ENCODE measurements at regions not wholly inside any gene's neighbourhood (a gene's known extent, or its start where the extent isn't known, plus 50 kb on each side); places are given as distances from the start of the nearest gene placed in this dataset.
A peak's percentile ranks its signal among the peaks of the same experiment; 100 is the strongest.

- TF ChIP-seq GATA3 (IDR thresholded peaks at IDR 0.05; ENCODE audit: low read depth, low read length): no peak
- no peak for TF ChIP-seq GATA2 (IDR thresholded peaks at IDR 0.05; ENCODE audit: low read depth, low read length)
These were observed 267.3 kb downstream of the LRATD1 start for GRCh38 chr2:14899621-14900414.

GRCh38 chr2:14901737-14902136, 269.2 kb downstream of the LRATD1 start:
- TF ChIP-seq GATA3 (IDR thresholded peaks at IDR 0.05; ENCODE audit: low read depth, low read length) (no peak), GATA2 (IDR thresholded peaks at IDR 0.05; ENCODE audit: low read depth, low read length) (no peak)

- TF ChIP-seq GATA2 (IDR thresholded peaks at IDR 0.05; ENCODE audit: low read depth, low read length) (no peak), GATA3 (IDR thresholded peaks at IDR 0.05; ENCODE audit: low read depth, low read length) (no peak)
These were observed 270.4 kb downstream of the LRATD1 start for GRCh38 chr2:14902953-14903352.

GRCh38 chr2:14903709-14904374, 271.3 kb downstream of the LRATD1 start:
- TF ChIP-seq GATA2 (IDR thresholded peaks at IDR 0.05; ENCODE audit: low read depth, low read length) (no peak), GATA3 (IDR thresholded peaks at IDR 0.05; ENCODE audit: low read depth, low read length) (no peak)

GRCh38 chr2:14905571-14905970, 273.1 kb downstream of the LRATD1 start:
- TF ChIP-seq GATA3 (IDR thresholded peaks at IDR 0.05; ENCODE audit: low read depth, low read length) (no peak), GATA2 (IDR thresholded peaks at IDR 0.05; ENCODE audit: low read depth, low read length) (no peak)

GRCh38 chr2:14907014-14907612, 274.6 kb downstream of the LRATD1 start:
- TF ChIP-seq GATA2 (IDR thresholded peaks at IDR 0.05; ENCODE audit: low read depth, low read length): no peak
- TF ChIP-seq GATA3 (IDR thresholded peaks at IDR 0.05; ENCODE audit: low read depth, low read length): no peak

GRCh38 chr2:14909795-14910194, 277.3 kb downstream of the LRATD1 start:
- TF ChIP-seq GATA3 (IDR thresholded peaks at IDR 0.05; ENCODE audit: low read depth, low read length) (no peak), GATA2 (IDR thresholded peaks at IDR 0.05; ENCODE audit: low read depth, low read length) (peak; percentile 78)

- no peak for TF ChIP-seq GATA2 (IDR thresholded peaks at IDR 0.05; ENCODE audit: low read depth, low read length)
- TF ChIP-seq GATA3 (IDR thresholded peaks at IDR 0.05; ENCODE audit: low read depth, low read length): no peak
These were observed 278.1 kb downstream of the LRATD1 start for GRCh38 chr2:14910654-14911053.

- TF ChIP-seq GATA3 (IDR thresholded peaks at IDR 0.05; ENCODE audit: low read depth, low read length) (no peak; the same call in 1 of the 2 replicates), GATA2 (IDR thresholded peaks at IDR 0.05; ENCODE audit: low read depth, low read length) (peak; percentile 35; the same call in 1 of the 2 replicates)
These were observed 283.5 kb downstream of the LRATD1 start for GRCh38 chr2:14915983-14916382.

- TF ChIP-seq GATA3 (IDR thresholded peaks at IDR 0.05; ENCODE audit: low read depth, low read length) (no peak), GATA2 (IDR thresholded peaks at IDR 0.05; ENCODE audit: low read depth, low read length) (no peak)
These were observed 291.5 kb downstream of the LRATD1 start for GRCh38 chr2:14923820-14924580.

GRCh38 chr2:14925471-14925870, 293.0 kb downstream of the LRATD1 start:
- no peak for TF ChIP-seq GATA2 (IDR thresholded peaks at IDR 0.05; ENCODE audit: low read depth, low read length)
- TF ChIP-seq GATA3 (IDR thresholded peaks at IDR 0.05; ENCODE audit: low read depth, low read length): no peak

GRCh38 chr2:14927021-14927564, 294.6 kb downstream of the LRATD1 start:
- TF ChIP-seq GATA3 (IDR thresholded peaks at IDR 0.05; ENCODE audit: low read depth, low read length) (no peak), GATA2 (IDR thresholded peaks at IDR 0.05; ENCODE audit: low read depth, low read length) (no peak)

GRCh38 chr2:14928056-14928455, 295.5 kb downstream of the LRATD1 start:
- TF ChIP-seq GATA3 (IDR thresholded peaks at IDR 0.05; ENCODE audit: low read depth, low read length) (no peak), GATA2 (IDR thresholded peaks at IDR 0.05; ENCODE audit: low read depth, low read length) (no peak)

GRCh38 chr2:14930441-14930840, 297.9 kb downstream of the LRATD1 start:
- no peak for TF ChIP-seq GATA2 (IDR thresholded peaks at IDR 0.05; ENCODE audit: low read depth, low read length)
- TF ChIP-seq GATA3 (IDR thresholded peaks at IDR 0.05; ENCODE audit: low read depth, low read length): no peak

All from SH-SY5Y (cell line).